Gastrocnemius medialis (tissue), 4 donors: ENCODE measurements at regions not wholly inside any gene's neighbourhood (a gene's known extent, or its start where the extent isn't known, plus 50 kb on each side); places are given as distances from the start of the nearest gene placed in this dataset.
A peak's percentile ranks its signal among the peaks of the same experiment; 100 is the strongest.

Source experiments
- ATAC-seq, 2 donors: fragments of 150-250 bp; one replicate each; pipeline ENCODE4 v1.9.1; 2016
- DNase-seq, 2 donors: peaks; one replicate each; pipeline ENCODE4 v3.0.0-alpha.2; 2019
- H3K27ac ChIP-seq, 4 donors: fragments of 200-600 bp; sonication (generic); 1 replicate in 1 of 4; 2 replicates in 3 of 4; pipeline ENCODE4 v1.5.1; 2016 to 2018; ENCODE audit warnings: mild to moderate bottlenecking in 2 of 4, moderate library complexity in 1 of 4
- H3K27me3 ChIP-seq, 3 donors: fragments of 200-600 bp; sonication (generic) in 2 of 3; 1 replicate in 1 of 3; 2 replicates in 2 of 3; pipeline versions ENCODE4 v1.5.1 to v1.6.0; 2016 to 2019; ENCODE audit warnings: mild to moderate bottlenecking in 1 of 3, moderate library complexity in 1 of 3
- H3K36me3 ChIP-seq, 2 donors: fragments of 200-600 bp; sonication (generic) in 1 of 2; one replicate each; pipeline ENCODE4 v1.5.1; 2017 to 2018
- H3K4me1 ChIP-seq, 2 donors: fragments of 200-600 bp; sonication (generic) in 1 of 2; one replicate each; pipeline ENCODE4 v1.5.1; 2016 to 2017; ENCODE audit warnings: mild to moderate bottlenecking in 2 of 2
- H3K4me3 ChIP-seq, 4 donors: fragments of 200-600 bp; sonication (generic) in 3 of 4; 1 replicate in 1 of 4; 2 replicates in 3 of 4; pipeline ENCODE4 v1.5.1; 2016 to 2019; ENCODE audit warnings: mild to moderate bottlenecking in 2 of 4
- H3K9me3 ChIP-seq, 3 donors: fragments of 200-600 bp; sonication (generic) in 2 of 3; 1 replicate in 1 of 3; 2 replicates in 2 of 3; pipeline ENCODE4 v1.5.1; 2016 to 2019
- POLR2A ChIP-seq, 2 donors: fragments of 450-650 bp; IDR thresholded peaks; one replicate each; pipeline ENCODE4 v1.6.1; 2017; ENCODE audit warnings: antibody characterized with exemption in 2 of 2, mild to moderate bottlenecking in 2 of 2, moderate library complexity in 2 of 2
- in situ Hi-C, 4 donors: fragments of 200-750 bp; cut with MboI; loops; one replicate each; pipeline versions ENCODE4 v1.15.0 to v1.8.0; 2017; ENCODE audit warnings: low sequenced_read_pairs in 4 of 4
- intact Hi-C: fragments of 100-400 bp; cut with DNase I; formaldehyde crosslinking; loops from one replicate; pipeline ENCODE4 v1.15.1; 2023; ENCODE audit warnings: low total_unique reads
- TF ChIP-seq, protein P1 (sequence below), 5 experiments: fragments of 450-650 bp in 3 of 5; fragments of 200-600 bp in 2 of 5; sonication (generic) in 2 of 5; IDR thresholded peaks in 4 of 5; conservative IDR thresholded peaks in 1 of 5; 1 replicate in 4 of 5; 2 replicates in 1 of 5; pipeline ENCODE4 v1.5.1; 2016 to 2019; ENCODE audit warnings: antibody characterized with exemption in 5 of 5, mild to moderate bottlenecking in 3 of 5, moderate library complexity in 3 of 5

GRCh38 chr13:107157271-107157670 is 589.3 kb upstream of the ARGLU1 start:
- H3K27me3 ChIP-seq, result no peaks in the 10 kb centered on the region
- ATAC-seq (peak in 1 of 2 donors; percentile 56), DNase-seq (no peak)
- no peaks in the 10 kb centered on the region for H3K36me3 ChIP-seq
- TF ChIP-seq, protein P1, sequence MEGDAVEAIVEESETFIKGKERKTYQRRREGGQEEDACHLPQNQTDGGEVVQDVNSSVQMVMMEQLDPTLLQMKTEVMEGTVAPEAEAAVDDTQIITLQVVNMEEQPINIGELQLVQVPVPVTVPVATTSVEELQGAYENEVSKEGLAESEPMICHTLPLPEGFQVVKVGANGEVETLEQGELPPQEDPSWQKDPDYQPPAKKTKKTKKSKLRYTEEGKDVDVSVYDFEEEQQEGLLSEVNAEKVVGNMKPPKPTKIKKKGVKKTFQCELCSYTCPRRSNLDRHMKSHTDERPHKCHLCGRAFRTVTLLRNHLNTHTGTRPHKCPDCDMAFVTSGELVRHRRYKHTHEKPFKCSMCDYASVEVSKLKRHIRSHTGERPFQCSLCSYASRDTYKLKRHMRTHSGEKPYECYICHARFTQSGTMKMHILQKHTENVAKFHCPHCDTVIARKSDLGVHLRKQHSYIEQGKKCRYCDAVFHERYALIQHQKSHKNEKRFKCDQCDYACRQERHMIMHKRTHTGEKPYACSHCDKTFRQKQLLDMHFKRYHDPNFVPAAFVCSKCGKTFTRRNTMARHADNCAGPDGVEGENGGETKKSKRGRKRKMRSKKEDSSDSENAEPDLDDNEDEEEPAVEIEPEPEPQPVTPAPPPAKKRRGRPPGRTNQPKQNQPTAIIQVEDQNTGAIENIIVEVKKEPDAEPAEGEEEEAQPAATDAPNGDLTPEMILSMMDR (IDR thresholded peaks at IDR 0.05 in 4 of 5, conservative IDR thresholded peaks at IDR 0.05 in 1 of 5), result no peak
- TF ChIP-seq POLR2A (IDR thresholded peaks at IDR 0.05), result no peak
- H3K4me3 ChIP-seq, result no peak overlapping the region
- intact Hi-C loops, result no loop called here
- H3K27ac ChIP-seq, result no peak overlapping the region
- no peaks in the 10 kb centered on the region for H3K9me3 ChIP-seq
- no peaks in the 10 kb centered on the region for H3K4me1 ChIP-seq
- in situ Hi-C loops, result no loop called here

DNA sequence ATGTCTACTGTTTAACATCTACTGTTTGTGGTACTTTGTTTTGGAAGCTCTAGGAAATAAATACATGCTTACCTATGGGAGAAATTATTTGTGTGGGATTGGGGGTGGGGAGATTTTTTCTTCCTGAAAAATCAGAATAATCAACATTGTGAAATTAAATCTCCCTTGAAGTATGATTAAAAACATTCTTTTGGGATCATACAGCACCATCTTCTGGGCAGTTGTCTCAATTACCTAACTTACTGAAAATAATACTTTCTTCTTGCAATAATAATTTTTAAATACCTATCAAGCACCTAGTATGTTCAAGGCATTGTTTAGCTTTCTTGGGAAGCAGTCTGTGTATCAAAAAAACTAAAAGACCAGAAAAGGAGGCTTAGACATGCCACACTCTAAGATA is 576.5 kb upstream of the ARGLU1 start:
- no peak for TF ChIP-seq POLR2A (IDR thresholded peaks at IDR 0.05)

DNA sequence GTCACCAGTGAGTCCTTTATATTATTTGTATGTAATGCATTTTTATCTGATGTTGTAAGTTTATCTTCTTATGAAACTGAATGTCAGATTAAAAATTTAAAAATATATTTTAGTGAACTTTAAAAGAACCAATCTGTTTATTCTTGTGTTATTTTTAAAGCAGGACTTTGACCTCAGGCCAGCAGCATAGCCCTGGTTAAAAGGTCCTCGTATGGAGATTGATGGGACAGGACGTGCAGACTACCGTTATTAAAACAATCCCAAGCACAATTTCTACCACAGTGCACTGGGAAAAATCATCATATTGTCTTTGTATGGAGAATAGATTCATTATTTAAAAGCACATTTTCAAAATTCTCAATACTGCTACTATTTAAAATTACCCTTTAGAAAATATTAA is 573.8 kb upstream of the ARGLU1 start:
- in situ Hi-C loops (no loop called here), intact Hi-C loops (no loop called here)
- H3K27ac ChIP-seq, result no peak overlapping the region
- ATAC-seq, result no peak
- TF ChIP-seq POLR2A (IDR thresholded peaks at IDR 0.05), result no peak
- H3K36me3 ChIP-seq, result no peaks in the 10 kb centered on the region
- H3K9me3 ChIP-seq, result no peaks in the 10 kb centered on the region
- no peaks in the 10 kb centered on the region for H3K27me3 ChIP-seq
- peaks cover 0 to 8% of the 10 kb centered on the region in 2 donors for H3K4me1 ChIP-seq
- H3K4me3 ChIP-seq, result no peak overlapping the region
- DNase-seq, result no peak

More for the DNA sequence above, 576.5 kb upstream of the ARGLU1 start:
- in situ Hi-C loops, result no loop called here
- Histone ChIP-seq H3K27me3 (no peaks in the 10 kb centered on the region), H3K27ac (no peak overlapping the region), H3K4me1 (no peaks in the 10 kb centered on the region), H3K9me3 (peaks cover 0 to 7% (median 0%) of the 10 kb centered on the region in 3 donors), H3K36me3 (no peaks in the 10 kb centered on the region), H3K4me3 (no peak overlapping the region)
- ATAC-seq (peak in 1 of 2 donors; percentile 30), DNase-seq (no peak)
- intact Hi-C loops, result no loop called here

- H3K27me3 ChIP-seq, result no peaks in the 10 kb centered on the region
- in situ Hi-C loops (no loop called here), intact Hi-C loops (no loop called here)
- H3K4me1 ChIP-seq, result peaks cover 0 to 8% of the 10 kb centered on the region in 2 donors
- peak; percentile 81 to 87 for ATAC-seq
- DNase-seq, result no peak
- TF ChIP-seq POLR2A (IDR thresholded peaks at IDR 0.05), result no peak
- TF ChIP-seq, protein P1 (IDR thresholded peaks at IDR 0.05 in 4 of 5, conservative IDR thresholded peaks at IDR 0.05 in 1 of 5), result no peak
- H3K9me3 ChIP-seq, result no peaks in the 10 kb centered on the region
- no peaks in the 10 kb centered on the region for H3K36me3 ChIP-seq
- no peak overlapping the region for H3K4me3 ChIP-seq
- peak overlapping the region in 3 of 4 donors; percentile 22 to 63 (median 56) for H3K27ac ChIP-seq
Observed at GRCh38 chr13:107139006-107139405, 571.1 kb upstream of the ARGLU1 start.

GRCh38 chr13:107138486-107138885 is 570.5 kb upstream of the ARGLU1 start:
- Histone ChIP-seq H3K4me1 (peaks cover 0 to 8% of the 10 kb centered on the region in 2 donors), H3K4me3 (no peak overlapping the region), H3K27me3 (no peaks in the 10 kb centered on the region), H3K27ac (peak overlapping the region in 2 of 4 donors; percentile 15 to 56), H3K9me3 (no peaks in the 10 kb centered on the region), H3K36me3 (no peaks in the 10 kb centered on the region)
- ATAC-seq (peak in 1 of 2 donors; percentile 7), DNase-seq (no peak)
- TF ChIP-seq, protein P1 (IDR thresholded peaks at IDR 0.05 in 4 of 5, conservative IDR thresholded peaks at IDR 0.05 in 1 of 5), result no peak
- TF ChIP-seq POLR2A (IDR thresholded peaks at IDR 0.05), result no peak
- intact Hi-C loops (no loop called here), in situ Hi-C loops (no loop called here)

DNA sequence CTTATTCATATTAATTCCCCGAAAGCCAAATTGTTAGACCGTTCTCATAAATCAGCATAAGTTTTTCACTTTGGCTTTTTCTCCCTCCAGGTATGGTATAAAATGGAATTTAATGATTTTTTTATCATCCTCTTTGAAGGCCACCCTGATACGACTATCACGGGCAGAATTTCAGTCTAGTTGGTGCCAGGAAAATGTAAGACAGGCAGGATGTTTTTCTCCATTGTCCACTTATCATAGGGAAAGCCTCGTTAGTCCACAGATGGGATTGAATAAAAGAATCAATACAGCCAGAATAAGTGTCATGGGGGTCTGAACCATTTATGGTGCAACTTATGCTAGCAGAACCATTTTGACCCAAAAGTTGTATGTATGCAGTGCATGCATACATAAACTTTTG is 566.0 kb upstream of the ARGLU1 start:
- ATAC-seq, result no peak
- Histone ChIP-seq H3K4me1 (peaks cover 0 to 8% of the 10 kb centered on the region in 2 donors), H3K27ac (no peak overlapping the region), H3K27me3 (no peaks in the 10 kb centered on the region), H3K9me3 (no peaks in the 10 kb centered on the region), H3K36me3 (no peaks in the 10 kb centered on the region), H3K4me3 (no peak overlapping the region)
- no peak for TF ChIP-seq POLR2A (IDR thresholded peaks at IDR 0.05)
- TF ChIP-seq, protein P1 (IDR thresholded peaks at IDR 0.05 in 4 of 5, conservative IDR thresholded peaks at IDR 0.05 in 1 of 5), result no peak
- intact Hi-C loops (no loop called here), in situ Hi-C loops (no loop called here)
- DNase-seq, result no peak
